ENCODE measurements at regions not wholly inside any gene's neighbourhood (a gene's known extent, or its start where the extent isn't known, plus 50 kb on each side); places are given as distances from the start of the nearest gene placed in this dataset.

GRCh38 chr16:22632606-22633005, 121.9 kb downstream of the NPIPB5 start:
- no peaks in the 10 kb centered on the region for H3K36me3 ChIP-seq (ENCODE audit: control insufficient read depth in 2 of 2, extremely low read depth in 1 of 2, insufficient read depth in 2 of 2, low read length in 2 of 2)
- no peak overlapping the region for H3K4me2 ChIP-seq (ENCODE audit: insufficient read depth, low read length)
- TF ChIP-seq POLR2A (IDR thresholded peaks at IDR 0.05; ENCODE audit: low read depth, low read length), result no peak
- no peak for TF ChIP-seq EZH2 (IDR thresholded peaks at IDR 0.05; ENCODE audit: borderline replicate concordance, low read depth, low read length, severe bottlenecking)
- TF ChIP-seq, protein P1, sequence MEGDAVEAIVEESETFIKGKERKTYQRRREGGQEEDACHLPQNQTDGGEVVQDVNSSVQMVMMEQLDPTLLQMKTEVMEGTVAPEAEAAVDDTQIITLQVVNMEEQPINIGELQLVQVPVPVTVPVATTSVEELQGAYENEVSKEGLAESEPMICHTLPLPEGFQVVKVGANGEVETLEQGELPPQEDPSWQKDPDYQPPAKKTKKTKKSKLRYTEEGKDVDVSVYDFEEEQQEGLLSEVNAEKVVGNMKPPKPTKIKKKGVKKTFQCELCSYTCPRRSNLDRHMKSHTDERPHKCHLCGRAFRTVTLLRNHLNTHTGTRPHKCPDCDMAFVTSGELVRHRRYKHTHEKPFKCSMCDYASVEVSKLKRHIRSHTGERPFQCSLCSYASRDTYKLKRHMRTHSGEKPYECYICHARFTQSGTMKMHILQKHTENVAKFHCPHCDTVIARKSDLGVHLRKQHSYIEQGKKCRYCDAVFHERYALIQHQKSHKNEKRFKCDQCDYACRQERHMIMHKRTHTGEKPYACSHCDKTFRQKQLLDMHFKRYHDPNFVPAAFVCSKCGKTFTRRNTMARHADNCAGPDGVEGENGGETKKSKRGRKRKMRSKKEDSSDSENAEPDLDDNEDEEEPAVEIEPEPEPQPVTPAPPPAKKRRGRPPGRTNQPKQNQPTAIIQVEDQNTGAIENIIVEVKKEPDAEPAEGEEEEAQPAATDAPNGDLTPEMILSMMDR (IDR thresholded peaks at IDR 0.05; ENCODE audit: extremely low read depth in 1 of 2, insufficient read depth in 1 of 2, low read depth in 1 of 2, low read length in 2 of 2), result no peak
- TF ChIP-seq FOS (IDR thresholded peaks at IDR 0.05; ENCODE audit: borderline replicate concordance, insufficient read depth, low read length), result no peak
- no peak for TF ChIP-seq MYC (IDR thresholded peaks at IDR 0.05; ENCODE audit: low read depth, low read length)
- no peak for TF ChIP-seq POLR2AphosphoS5 (IDR thresholded peaks at IDR 0.05; ENCODE audit: insufficient read depth, low read depth, low read length)
- no peak for TF ChIP-seq JUN (IDR thresholded peaks at IDR 0.05; ENCODE audit: borderline replicate concordance, insufficient read depth, insufficient read length, low read depth)
- TF ChIP-seq MAX (IDR thresholded peaks at IDR 0.05; ENCODE audit: insufficient read depth, insufficient read length), result no peak
- no peak for TF ChIP-seq GATA2 (IDR thresholded peaks at IDR 0.05; ENCODE audit: insufficient read depth, insufficient read length, low read depth, low read length)
- H3K4me3 ChIP-seq (replicated peaks in 1 of 3; ENCODE audit: insufficient read depth in 1 of 3, low read depth in 1 of 3, low read length in 3 of 3), result no peak overlapping the region
- ChIA-PET CTCF (no interaction called here), POLR2A (no interaction called here)
- H2AFZ ChIP-seq (ENCODE audit: low read depth, low read length), result no peak overlapping the region
- H3K79me2 ChIP-seq (ENCODE audit: control insufficient read depth, insufficient read depth, low read length), result no peaks in the 10 kb centered on the region
- DNase-seq (ENCODE audit: low read depth, low spot score), result no peak
- FAIRE-seq, result no peak
- H3K27ac ChIP-seq (ENCODE audit: insufficient read depth, low read depth, low read length), result no peak overlapping the region
- H3K9ac ChIP-seq (replicated peaks; ENCODE audit: extremely low read depth, insufficient read depth, low read length), result no peak overlapping the region
- H3K27me3 ChIP-seq (ENCODE audit: control insufficient read depth in 2 of 2, insufficient read depth in 2 of 2, low read length in 2 of 2), result peaks cover 2 to 9% of the 10 kb centered on the region in 2 experiments
- no peaks in the 10 kb centered on the region for H3K9me1 ChIP-seq (replicated peaks; ENCODE audit: control insufficient read depth, extremely low read depth, insufficient read depth, low read length)
- no peaks in the 10 kb centered on the region for H4K20me1 ChIP-seq (replicated peaks; ENCODE audit: control insufficient read depth, extremely low read depth, insufficient read depth, low read length)
- no peaks in the 10 kb centered on the region for H3K9me3 ChIP-seq (replicated peaks; ENCODE audit: control insufficient read depth, insufficient read depth, low read length)
- BruUV-seq (replicated peaks), result no TSS peak
- no peaks in the 10 kb centered on the region for H3K4me1 ChIP-seq (ENCODE audit: control insufficient read depth, extremely low read depth, insufficient read depth, low read length)
- dilution Hi-C loops (cut with MboI; ENCODE audit: extremely low pct_ligation_motif_present, low sequenced_read_pairs), result no loop called here
- intact Hi-C loops (cut with micrococcal nuclease), result no loop called here

Measured in endothelial cell of umbilical vein (primary cell).